Loucy (cell line): ENCODE measurements at regions not wholly inside any gene's neighbourhood (a gene's known extent, or its start where the extent isn't known, plus 50 kb on each side); places are given as distances from the start of the nearest gene placed in this dataset.

Experiments used
- CTCF ChIP-seq: fragments of 200-600 bp; sonication (generic); conservative IDR thresholded peaks from 2 replicates; pipeline ENCODE4 v1.5.1; 2014; ENCODE audit warnings: mild to moderate bottlenecking, antibody characterized with exemption, low read length
- EZH2phosphoT487 ChIP-seq: fragments of 200-600 bp; IDR thresholded peaks from 2 replicates; pipeline ENCODE4 v1.6.1; 2018; ENCODE audit warnings: antibody characterized with exemption, mild to moderate bottlenecking, moderate library complexity, borderline replicate concordance

DNA sequence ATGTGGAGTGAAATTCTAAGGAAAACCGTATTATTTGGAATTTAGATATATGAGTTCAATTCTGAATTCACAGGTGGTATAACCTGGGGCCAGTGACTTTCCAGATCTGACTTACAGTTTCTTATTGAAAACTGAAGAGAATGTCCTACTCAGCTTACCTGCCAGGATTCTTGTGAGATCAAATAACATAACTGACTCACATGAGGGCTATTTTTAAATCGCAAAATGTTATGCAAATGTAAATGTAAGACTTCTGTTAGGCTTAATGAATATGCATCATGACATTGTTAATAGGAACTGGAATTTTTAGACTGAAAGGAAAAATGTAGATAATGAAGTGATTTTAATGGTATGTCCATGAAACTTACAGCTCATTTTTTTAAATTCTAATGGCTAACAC lies 1142.1 kb downstream of the FLRT2 start:
- TF ChIP-seq CTCF: no peak
- TF ChIP-seq EZH2phosphoT487: no peak
